ENCODE measurements at regions not wholly inside any gene's neighbourhood (a gene's known extent, or its start where the extent isn't known, plus 50 kb on each side); places are given as distances from the start of the nearest gene placed in this dataset.
"Not testable (repeated sequence)": the region's sequence is repeated elsewhere in the genome, so short reads cannot be mapped to it uniquely, and the experiment has no call there.

GRCh38 chr12:131203666-131204415 lies 250.1 kb downstream of the ADGRD1 start:
- DNase-seq (ENCODE audit: low spot score) = no peak
- Histone ChIP-seq H3K27me3 (no peaks in the 10 kb centered on the region), H3K79me2 (no peaks in the 10 kb centered on the region), H4K20me1 (ENCODE audit: insufficient read depth, poor library complexity, severe bottlenecking) (no peaks in the 10 kb centered on the region), H3K4me2 (no peak overlapping the region), H3K27ac (no peak overlapping the region), H3K36me3 (replicated peaks; ENCODE audit: insufficient read depth, low read depth) (no peaks in the 10 kb centered on the region), H3K4me1 (ENCODE audit: insufficient read depth) (no peaks in the 10 kb centered on the region), H3K4me3 (no peak overlapping the region), H3K9me3 (ENCODE audit: low read depth) (no peaks in the 10 kb centered on the region), H2AFZ (no peak overlapping the region), H3K9me2 (replicated peaks; ENCODE audit: insufficient read depth) (no peaks in the 10 kb centered on the region)
- 86% methylated on average over 25 of the region's 25 CpGs for WGBS (ENCODE audit: low lambda C conversion rate, missing lambda C conversion rate)
- TF ChIP-seq EZH2phosphoT487 (IDR thresholded peaks at IDR 0.05; ENCODE audit: low read depth, severe bottlenecking, unreplicated experiment) (no peak), CTCF (IDR thresholded peaks at IDR 0.05; ENCODE audit: poor library complexity) (no peak), EZH2 (IDR thresholded peaks at IDR 0.05; ENCODE audit: borderline replicate concordance) (no peak)

- H2AFZ ChIP-seq = no peak overlapping the region
- H3K4me1 ChIP-seq (ENCODE audit: insufficient read depth) = no peaks in the 10 kb centered on the region
- H3K79me2 ChIP-seq = no peaks in the 10 kb centered on the region
- H3K36me3 ChIP-seq (replicated peaks; ENCODE audit: insufficient read depth, low read depth) = no peaks in the 10 kb centered on the region
- H3K4me2 ChIP-seq = no peak overlapping the region
- H3K27me3 ChIP-seq = no peaks in the 10 kb centered on the region
- no peak overlapping the region for H3K4me3 ChIP-seq
- no peak for TF ChIP-seq EZH2phosphoT487 (IDR thresholded peaks at IDR 0.05; ENCODE audit: low read depth, severe bottlenecking, unreplicated experiment)
- no peak for TF ChIP-seq CTCF (IDR thresholded peaks at IDR 0.05; ENCODE audit: poor library complexity)
- no peak for TF ChIP-seq EZH2 (IDR thresholded peaks at IDR 0.05; ENCODE audit: borderline replicate concordance)
- H3K9me3 ChIP-seq (ENCODE audit: low read depth) = no peaks in the 10 kb centered on the region
- DNase-seq (ENCODE audit: low spot score) = no peak
- no peaks in the 10 kb centered on the region for H3K9me2 ChIP-seq (replicated peaks; ENCODE audit: insufficient read depth)
- no peaks in the 10 kb centered on the region for H4K20me1 ChIP-seq (ENCODE audit: insufficient read depth, poor library complexity, severe bottlenecking)
- H3K27ac ChIP-seq = no peak overlapping the region
- WGBS (ENCODE audit: low lambda C conversion rate, missing lambda C conversion rate) = 76% methylated on average over 17 of the region's 17 CpGs
Observed at GRCh38 chr12:131204416-131205274, 250.9 kb downstream of the ADGRD1 start.

- not testable (repeated sequence) for H3K9me2 ChIP-seq (replicated peaks; ENCODE audit: insufficient read depth); H3K9me3 ChIP-seq (ENCODE audit: low read depth); H3K79me2 ChIP-seq; H3K27ac ChIP-seq; H4K20me1 ChIP-seq (ENCODE audit: insufficient read depth, poor library complexity, severe bottlenecking); H3K27me3 ChIP-seq; DNase-seq (ENCODE audit: low spot score); H3K36me3 ChIP-seq (replicated peaks; ENCODE audit: insufficient read depth, low read depth); H3K4me3 ChIP-seq; H3K4me1 ChIP-seq (ENCODE audit: insufficient read depth); H2AFZ ChIP-seq; H3K4me2 ChIP-seq
- 78% methylated on average over 22 of the region's 23 CpGs for WGBS (ENCODE audit: low lambda C conversion rate, missing lambda C conversion rate)
Observed at GRCh38 chr12:131205275-131205933, 251.7 kb downstream of the ADGRD1 start.

GRCh38 chr12:131206630-131207299 lies 253.1 kb downstream of the ADGRD1 start:
- not testable (repeated sequence) for H3K9me3 ChIP-seq (ENCODE audit: low read depth); H3K4me3 ChIP-seq; H3K27ac ChIP-seq; H3K9me2 ChIP-seq (replicated peaks; ENCODE audit: insufficient read depth); H3K27me3 ChIP-seq; H3K79me2 ChIP-seq; H2AFZ ChIP-seq; H3K36me3 ChIP-seq (replicated peaks; ENCODE audit: insufficient read depth, low read depth); H3K4me2 ChIP-seq; DNase-seq (ENCODE audit: low spot score); H3K4me1 ChIP-seq (ENCODE audit: insufficient read depth); H4K20me1 ChIP-seq (ENCODE audit: insufficient read depth, poor library complexity, severe bottlenecking)
- WGBS (ENCODE audit: low lambda C conversion rate, missing lambda C conversion rate) = 89% methylated on average over 12 of the region's 19 CpGs

GRCh38 chr12:131207300-131207660 lies 253.6 kb downstream of the ADGRD1 start:
- H3K4me2 ChIP-seq; H3K27me3 ChIP-seq; H3K79me2 ChIP-seq; H3K36me3 ChIP-seq (replicated peaks; ENCODE audit: insufficient read depth, low read depth); H3K9me3 ChIP-seq (ENCODE audit: low read depth); H3K4me3 ChIP-seq; H3K9me2 ChIP-seq (replicated peaks; ENCODE audit: insufficient read depth); DNase-seq (ENCODE audit: low spot score); H3K27ac ChIP-seq; H4K20me1 ChIP-seq (ENCODE audit: insufficient read depth, poor library complexity, severe bottlenecking); H3K4me1 ChIP-seq (ENCODE audit: insufficient read depth); H2AFZ ChIP-seq: not testable (repeated sequence)
- 91% methylated on average over 12 of the region's 12 CpGs for WGBS (ENCODE audit: low lambda C conversion rate, missing lambda C conversion rate)

GRCh38 chr12:131207841-131208240 lies 254.1 kb downstream of the ADGRD1 start:
- not testable (repeated sequence) for H3K27ac ChIP-seq; H3K79me2 ChIP-seq; DNase-seq (ENCODE audit: low spot score); H3K4me3 ChIP-seq; H3K9me3 ChIP-seq (ENCODE audit: low read depth); H3K4me2 ChIP-seq; H3K27me3 ChIP-seq; H3K36me3 ChIP-seq (replicated peaks; ENCODE audit: insufficient read depth, low read depth); H3K9me2 ChIP-seq (replicated peaks; ENCODE audit: insufficient read depth); H4K20me1 ChIP-seq (ENCODE audit: insufficient read depth, poor library complexity, severe bottlenecking); H3K4me1 ChIP-seq (ENCODE audit: insufficient read depth); H2AFZ ChIP-seq
- 89% methylated on average over 18 of the region's 21 CpGs for WGBS (ENCODE audit: low lambda C conversion rate, missing lambda C conversion rate)
